RWPE2 (cell line): ENCODE measurements at regions not wholly inside any gene's neighbourhood (a gene's known extent, or its start where the extent isn't known, plus 50 kb on each side); places are given as distances from the start of the nearest gene placed in this dataset.

Experiments
- ATAC-seq: fragments of 200-7000 bp; cut with Tn5 transposase; 3 replicates; pipeline ENCODE4 v1.9.1; 2021; ENCODE audit warnings: low read depth
- DNase-seq: peaks from one replicate; pipeline ENCODE4 v3.0.0-alpha.2; 2020; ENCODE audit warnings: low spot score
- H3K27ac ChIP-seq: fragments of 450-650 bp; 2 replicates; pipeline ENCODE4 v1.5.1; 2017; ENCODE audit warnings: mild to moderate bottlenecking; ENCODE audit not compliant: poor library complexity, severe bottlenecking
- H3K27me3 ChIP-seq: fragments of 250-450 bp; sonication (Bioruptor Pico); 2 replicates; pipeline ENCODE4 v1.5.1; 2021; ENCODE audit warnings: mild to moderate bottlenecking, moderate library complexity; ENCODE audit not compliant: insufficient read depth, poor library complexity, severe bottlenecking
- H3K36me3 ChIP-seq: fragments of 250-450 bp; sonication (Bioruptor Pico); 2 replicates; pipeline ENCODE4 v1.5.1; 2020; ENCODE audit warnings: low read depth, mild to moderate bottlenecking, moderate library complexity
- H3K4me1 ChIP-seq: fragments of 250-450 bp; sonication (Bioruptor Pico); 2 replicates; pipeline ENCODE4 v1.5.1; 2021; ENCODE audit warnings: mild to moderate bottlenecking, moderate library complexity; ENCODE audit not compliant: insufficient read depth, poor library complexity, severe bottlenecking
- H3K4me3 ChIP-seq: fragments of 250-450 bp; sonication (Bioruptor Pico); 2 replicates; pipeline ENCODE4 v1.5.1; 2021; ENCODE audit warnings: mild to moderate bottlenecking, moderate library complexity; ENCODE audit not compliant: severe bottlenecking
- H3K9me3 ChIP-seq: fragments of 250-450 bp; sonication (Bioruptor Pico); 2 replicates; pipeline ENCODE4 v1.5.1; 2021; ENCODE audit warnings: mild to moderate bottlenecking, moderate library complexity; ENCODE audit not compliant: severe bottlenecking
- TF ChIP-seq, protein P1 (sequence below): fragments of 450-650 bp; IDR thresholded peaks from one replicate; pipeline ENCODE4 v1.5.1; 2017; ENCODE audit warnings: mild to moderate bottlenecking, moderate library complexity; ENCODE audit not compliant: poor library complexity, severe bottlenecking

DNA sequence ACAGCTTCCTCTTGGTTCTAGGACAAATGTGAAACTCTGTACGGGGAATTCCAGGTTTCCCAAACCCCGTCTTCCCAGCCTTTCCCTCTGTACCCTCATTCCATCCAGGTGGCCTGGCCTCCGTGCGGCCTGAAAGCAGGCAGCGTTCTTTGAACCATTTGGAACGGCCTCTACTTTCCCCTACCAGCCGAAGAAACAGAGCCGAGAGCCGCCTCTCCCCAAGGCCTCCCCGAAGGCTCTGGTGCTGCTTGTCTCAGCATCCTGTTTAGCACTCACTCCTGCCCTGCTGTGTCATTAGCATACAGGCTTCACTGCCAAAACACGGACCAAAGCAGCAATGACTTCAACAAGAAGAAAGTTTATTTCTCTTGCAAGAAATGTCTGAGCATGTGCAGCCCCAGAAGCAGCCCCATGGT is 137.7 kb downstream of the HSD17B3 start:
- DNase-seq (no peak), ATAC-seq (no peak)
- no peaks in the 10 kb centered on the region for H3K36me3 ChIP-seq
- H3K4me3 ChIP-seq, result no peak overlapping the region
- H3K4me1 ChIP-seq, result no peaks in the 10 kb centered on the region
- TF ChIP-seq, protein P1, sequence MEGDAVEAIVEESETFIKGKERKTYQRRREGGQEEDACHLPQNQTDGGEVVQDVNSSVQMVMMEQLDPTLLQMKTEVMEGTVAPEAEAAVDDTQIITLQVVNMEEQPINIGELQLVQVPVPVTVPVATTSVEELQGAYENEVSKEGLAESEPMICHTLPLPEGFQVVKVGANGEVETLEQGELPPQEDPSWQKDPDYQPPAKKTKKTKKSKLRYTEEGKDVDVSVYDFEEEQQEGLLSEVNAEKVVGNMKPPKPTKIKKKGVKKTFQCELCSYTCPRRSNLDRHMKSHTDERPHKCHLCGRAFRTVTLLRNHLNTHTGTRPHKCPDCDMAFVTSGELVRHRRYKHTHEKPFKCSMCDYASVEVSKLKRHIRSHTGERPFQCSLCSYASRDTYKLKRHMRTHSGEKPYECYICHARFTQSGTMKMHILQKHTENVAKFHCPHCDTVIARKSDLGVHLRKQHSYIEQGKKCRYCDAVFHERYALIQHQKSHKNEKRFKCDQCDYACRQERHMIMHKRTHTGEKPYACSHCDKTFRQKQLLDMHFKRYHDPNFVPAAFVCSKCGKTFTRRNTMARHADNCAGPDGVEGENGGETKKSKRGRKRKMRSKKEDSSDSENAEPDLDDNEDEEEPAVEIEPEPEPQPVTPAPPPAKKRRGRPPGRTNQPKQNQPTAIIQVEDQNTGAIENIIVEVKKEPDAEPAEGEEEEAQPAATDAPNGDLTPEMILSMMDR, result no peak
- H3K27me3 ChIP-seq, result no peaks in the 10 kb centered on the region
- H3K9me3 ChIP-seq, result no peaks in the 10 kb centered on the region
- H3K27ac ChIP-seq, result no peak overlapping the region

DNA sequence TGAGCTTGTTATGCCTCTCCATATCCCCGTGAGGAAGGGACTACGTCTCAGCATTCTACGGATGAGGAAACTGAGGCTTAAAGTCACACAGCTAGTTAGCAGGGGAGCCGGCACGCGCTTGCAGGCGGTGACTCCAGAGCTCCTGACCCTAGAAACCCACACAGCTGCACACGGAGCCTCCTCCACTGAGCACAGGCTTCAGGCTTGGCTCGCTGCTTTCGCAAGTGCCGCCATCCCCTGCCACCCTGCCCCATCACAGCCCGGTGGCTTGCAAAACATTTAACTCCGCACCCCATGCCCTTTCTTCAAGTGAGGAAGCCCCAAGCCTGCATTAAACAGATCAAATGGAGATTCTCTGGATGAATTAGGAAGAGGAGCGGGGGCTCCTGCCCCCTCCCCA is 138.3 kb downstream of the HSD17B3 start:
- Histone ChIP-seq H3K4me3 (no peak overlapping the region), H3K27me3 (no peaks in the 10 kb centered on the region)
- no peak for DNase-seq

DNA sequence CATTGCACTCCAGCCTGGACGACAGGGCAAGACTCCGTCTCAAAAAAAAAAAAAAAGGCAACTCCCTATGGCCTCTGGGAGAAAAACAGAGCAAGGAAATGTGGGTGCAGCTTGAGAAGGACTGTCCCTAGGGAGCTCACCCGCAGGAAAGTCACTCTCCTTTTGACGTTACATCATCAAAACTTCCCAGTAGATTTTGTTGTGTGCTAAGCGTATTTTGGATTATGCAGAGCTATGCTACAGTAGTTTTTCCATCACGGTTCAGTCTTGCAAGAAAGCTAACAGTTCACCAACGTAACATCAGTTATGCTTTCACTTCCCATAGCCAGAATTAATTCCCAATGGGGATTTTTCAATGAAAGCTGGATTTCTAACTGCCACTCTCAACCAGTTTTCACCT is 138.8 kb downstream of the HSD17B3 start:
- Histone ChIP-seq H3K36me3 (no peaks in the 10 kb centered on the region), H3K4me1 (peaks cover 4% of the 10 kb centered on the region), H3K9me3 (no peaks in the 10 kb centered on the region), H3K27ac (no peak overlapping the region), H3K27me3 (no peaks in the 10 kb centered on the region), H3K4me3 (no peak overlapping the region)
- DNase-seq, result no peak
- ATAC-seq, result no peak
- TF ChIP-seq, protein P1, result no peak

More for the DNA sequence above, 138.3 kb downstream of the HSD17B3 start:
- TF ChIP-seq, protein P1, result no peak
- H3K27ac ChIP-seq, result no peak overlapping the region
- ATAC-seq, result no peak
- no peaks in the 10 kb centered on the region for H3K9me3 ChIP-seq
- no peaks in the 10 kb centered on the region for H3K36me3 ChIP-seq
- peaks cover 4% of the 10 kb centered on the region for H3K4me1 ChIP-seq

DNA sequence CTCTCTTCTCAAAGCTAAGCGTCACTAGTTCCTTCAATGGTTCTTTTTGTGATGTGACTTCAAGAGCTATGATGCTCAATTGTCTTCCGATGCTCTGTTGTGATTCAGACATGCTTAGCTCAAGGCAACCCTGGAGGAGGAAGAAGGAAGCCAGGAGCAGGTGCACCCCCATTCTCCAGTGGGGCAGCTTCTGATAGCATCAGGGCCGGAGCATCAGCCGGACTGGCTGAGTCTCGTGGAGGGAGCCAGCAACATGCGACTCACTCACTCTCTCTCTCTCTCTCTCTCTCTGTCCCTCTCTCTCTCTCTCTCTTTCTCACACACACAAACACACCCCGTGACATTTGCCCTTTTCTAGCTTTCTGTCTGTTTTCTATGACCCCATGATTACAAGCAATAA is 140.2 kb downstream of the HSD17B3 start:
- Histone ChIP-seq H3K4me3 (no peak overlapping the region), H3K4me1 (peaks cover 4% of the 10 kb centered on the region), H3K9me3 (no peaks in the 10 kb centered on the region), H3K36me3 (no peaks in the 10 kb centered on the region), H3K27me3 (no peaks in the 10 kb centered on the region), H3K27ac (no peak overlapping the region)
- DNase-seq (no peak), ATAC-seq (no peak)
- TF ChIP-seq, protein P1, result no peak

DNA sequence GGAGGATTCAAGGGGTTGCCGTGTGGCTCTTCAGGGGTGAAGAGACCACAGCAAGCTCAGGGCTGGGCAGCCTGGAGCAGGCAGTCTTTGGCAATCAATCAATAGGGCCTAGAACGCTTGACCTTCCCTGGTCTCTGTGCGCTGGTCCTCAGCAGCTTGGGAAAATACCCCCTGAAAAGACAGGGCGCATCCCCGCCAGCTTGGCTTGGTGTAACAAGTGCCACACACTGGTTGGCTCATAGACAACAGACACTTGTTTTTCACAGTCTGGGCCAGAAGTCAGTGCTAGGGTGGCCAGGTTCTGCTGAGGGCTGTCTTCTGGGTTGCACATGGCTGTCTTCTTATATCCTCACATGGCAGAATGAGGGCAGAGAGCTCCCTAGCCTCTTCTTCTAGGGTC is 141.1 kb downstream of the HSD17B3 start:
- ATAC-seq (no peak), DNase-seq (no peak)
- no peak overlapping the region for H3K27ac ChIP-seq
- H3K4me3 ChIP-seq, result no peak overlapping the region
- TF ChIP-seq, protein P1, result no peak
- peaks cover 4% of the 10 kb centered on the region for H3K4me1 ChIP-seq
- H3K27me3 ChIP-seq, result no peaks in the 10 kb centered on the region
- H3K9me3 ChIP-seq, result no peaks in the 10 kb centered on the region
- H3K36me3 ChIP-seq, result no peaks in the 10 kb centered on the region
